ENCODE measurements at regions not wholly inside any gene's neighbourhood (a gene's known extent, or its start where the extent isn't known, plus 50 kb on each side); places are given as distances from the start of the nearest gene placed in this dataset.
A peak's percentile ranks its signal among the peaks of the same experiment; 100 is the strongest.

DNA sequence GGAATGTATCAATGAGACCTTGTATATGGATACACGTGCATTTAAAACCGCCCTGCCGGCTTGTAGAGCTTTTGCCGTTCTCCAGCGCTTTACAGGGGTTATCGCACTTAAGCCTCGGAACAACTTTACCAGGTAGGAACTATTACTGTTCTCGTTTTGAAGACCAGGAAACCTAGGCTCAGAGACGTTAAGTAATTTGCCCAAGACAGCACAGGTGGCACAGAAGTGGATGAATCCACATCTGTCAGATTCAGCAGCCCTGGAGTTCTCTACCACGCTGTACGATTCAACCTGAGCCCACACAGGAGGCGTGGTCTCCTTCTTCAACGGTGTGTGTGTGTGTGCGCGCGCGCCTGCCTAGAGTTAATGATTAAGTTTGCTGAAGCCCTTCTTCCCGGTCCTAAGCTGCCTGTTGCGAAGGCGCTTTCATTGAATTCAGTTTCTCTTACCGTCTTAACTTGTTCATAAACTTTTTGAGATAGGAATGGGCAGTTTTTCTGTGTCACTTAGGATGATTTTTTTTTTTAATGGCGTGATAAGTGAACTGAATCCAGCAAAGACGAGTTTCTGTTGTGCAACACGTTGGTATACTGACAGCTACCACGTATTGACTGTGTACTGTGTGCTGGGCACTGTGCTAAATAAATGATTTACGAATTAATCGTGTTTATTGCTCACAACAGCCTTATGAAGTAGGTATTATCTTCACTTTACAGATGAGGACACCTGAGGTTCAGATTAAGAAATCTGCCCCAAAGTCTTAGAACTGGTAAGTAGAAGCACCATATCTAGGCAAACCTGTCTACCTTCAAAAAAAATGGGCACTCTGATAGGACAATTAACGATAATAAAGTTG, 67.4 kb downstream of the KCNRG start:
- under 1% methylated on average over 25 of the region's 28 CpGs for WGBS (ENCODE audit: insufficient coverage, low coverage, low lambda C conversion rate, missing lambda C conversion rate)
- intact Hi-C loops (cut with DNase I): no loop called here
- peak; percentile 83 to 90 (median 88) for DNase-seq

DNA sequence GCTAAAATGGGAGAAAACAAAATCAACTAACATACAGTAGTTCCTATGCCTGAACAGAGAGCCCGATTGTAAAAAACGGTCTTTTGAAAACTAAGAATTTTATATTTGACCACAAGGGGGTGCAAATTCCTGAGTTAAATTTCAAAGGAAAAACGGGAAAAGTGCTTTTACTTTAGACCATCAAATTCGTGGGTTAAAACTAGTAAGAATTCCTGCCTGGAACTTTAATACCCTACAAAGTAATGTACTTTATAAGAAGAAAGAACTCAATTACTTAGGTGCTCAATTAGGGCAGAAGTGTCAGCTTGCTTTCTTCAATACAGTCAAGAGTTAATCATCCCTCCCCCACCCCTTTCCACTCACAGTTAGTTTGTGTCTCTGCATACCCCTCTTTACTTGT, 69.8 kb downstream of the KCNRG start:
- intact Hi-C loops (cut with DNase I): no loop called here
- Histone ChIP-seq H3K4me1 (peaks cover 0 to 35% (median 2%) of the 10 kb centered on the region in 4 donors), H3K27me3 (no peaks in the 10 kb centered on the region), H3K4me3 (peak overlapping the region in 1 of 3 donors; percentile 24), H3K36me3 (no peaks in the 10 kb centered on the region), H3K9me3 (no peaks in the 10 kb centered on the region), H3K27ac (peak overlapping the region in 1 of 3 donors; percentile 14)
- TF ChIP-seq POLR2A (IDR thresholded peaks at IDR 0.05): no peak
- TF ChIP-seq, protein P1, sequence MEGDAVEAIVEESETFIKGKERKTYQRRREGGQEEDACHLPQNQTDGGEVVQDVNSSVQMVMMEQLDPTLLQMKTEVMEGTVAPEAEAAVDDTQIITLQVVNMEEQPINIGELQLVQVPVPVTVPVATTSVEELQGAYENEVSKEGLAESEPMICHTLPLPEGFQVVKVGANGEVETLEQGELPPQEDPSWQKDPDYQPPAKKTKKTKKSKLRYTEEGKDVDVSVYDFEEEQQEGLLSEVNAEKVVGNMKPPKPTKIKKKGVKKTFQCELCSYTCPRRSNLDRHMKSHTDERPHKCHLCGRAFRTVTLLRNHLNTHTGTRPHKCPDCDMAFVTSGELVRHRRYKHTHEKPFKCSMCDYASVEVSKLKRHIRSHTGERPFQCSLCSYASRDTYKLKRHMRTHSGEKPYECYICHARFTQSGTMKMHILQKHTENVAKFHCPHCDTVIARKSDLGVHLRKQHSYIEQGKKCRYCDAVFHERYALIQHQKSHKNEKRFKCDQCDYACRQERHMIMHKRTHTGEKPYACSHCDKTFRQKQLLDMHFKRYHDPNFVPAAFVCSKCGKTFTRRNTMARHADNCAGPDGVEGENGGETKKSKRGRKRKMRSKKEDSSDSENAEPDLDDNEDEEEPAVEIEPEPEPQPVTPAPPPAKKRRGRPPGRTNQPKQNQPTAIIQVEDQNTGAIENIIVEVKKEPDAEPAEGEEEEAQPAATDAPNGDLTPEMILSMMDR (IDR thresholded peaks at IDR 0.05): peak; percentile 54 to 63 (median 62)
- 2% methylated on average over 4 of the region's 4 CpGs for WGBS (ENCODE audit: insufficient coverage, low coverage, low lambda C conversion rate, missing lambda C conversion rate)
- no peak for DNase-seq
- ATAC-seq: no peak

More for the DNA sequence above, 67.4 kb downstream of the KCNRG start:
- Histone ChIP-seq H3K27me3 (no peaks in the 10 kb centered on the region), H3K27ac (peak overlapping the region; percentile 75 to 88 (median 86)), H3K9me3 (no peaks in the 10 kb centered on the region), H3K4me1 (peaks cover 0 to 19% (median 0%) of the 10 kb centered on the region in 4 donors), H3K36me3 (no peaks in the 10 kb centered on the region), H3K4me3 (peak overlapping the region; percentile 38 to 69 (median 65))
- peak; percentile 72 to 85 (median 78) for ATAC-seq
- TF ChIP-seq, protein P1 (IDR thresholded peaks at IDR 0.05): no peak
- peak; percentile 7 for TF ChIP-seq POLR2A (IDR thresholded peaks at IDR 0.05)

DNA sequence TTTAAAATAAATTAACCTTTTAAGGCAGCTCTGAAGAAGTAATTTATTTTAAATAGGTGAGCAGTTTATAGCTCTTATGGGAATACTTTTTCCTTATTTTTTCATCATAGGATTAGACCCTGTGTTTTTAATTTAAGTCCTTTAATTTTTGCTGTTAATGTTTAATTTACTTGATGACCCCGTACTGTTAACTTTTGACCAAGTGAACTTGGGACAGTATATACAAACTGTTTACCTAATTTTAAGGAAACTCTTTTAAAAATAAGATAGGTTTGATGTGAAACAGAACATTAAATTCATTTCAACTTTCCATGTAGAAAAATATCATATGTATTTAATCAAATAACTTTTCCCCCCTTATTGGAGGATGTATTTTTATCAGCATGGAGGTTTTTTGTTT, 74.4 kb downstream of the KCNRG start:
- Histone ChIP-seq H3K27ac (peak overlapping the region in 1 of 3 donors; percentile 39), H3K4me3 (peak overlapping the region in 1 of 3 donors; percentile 1), H3K4me1 (peaks cover 0 to 41% (median 4%) of the 10 kb centered on the region in 4 donors), H3K27me3 (no peaks in the 10 kb centered on the region), H3K9me3 (no peaks in the 10 kb centered on the region), H3K36me3 (no peaks in the 10 kb centered on the region)
- ATAC-seq: peak; percentile 44 to 65 (median 55)
- intact Hi-C loops (cut with DNase I): no loop called here
- WGBS (ENCODE audit: insufficient coverage, low coverage, low lambda C conversion rate, missing lambda C conversion rate): 23% methylated on average over 1 of the region's 1 CpG
- no peak for DNase-seq
- TF ChIP-seq, protein P1 (IDR thresholded peaks at IDR 0.05): no peak
- TF ChIP-seq POLR2A (IDR thresholded peaks at IDR 0.05): no peak

DNA sequence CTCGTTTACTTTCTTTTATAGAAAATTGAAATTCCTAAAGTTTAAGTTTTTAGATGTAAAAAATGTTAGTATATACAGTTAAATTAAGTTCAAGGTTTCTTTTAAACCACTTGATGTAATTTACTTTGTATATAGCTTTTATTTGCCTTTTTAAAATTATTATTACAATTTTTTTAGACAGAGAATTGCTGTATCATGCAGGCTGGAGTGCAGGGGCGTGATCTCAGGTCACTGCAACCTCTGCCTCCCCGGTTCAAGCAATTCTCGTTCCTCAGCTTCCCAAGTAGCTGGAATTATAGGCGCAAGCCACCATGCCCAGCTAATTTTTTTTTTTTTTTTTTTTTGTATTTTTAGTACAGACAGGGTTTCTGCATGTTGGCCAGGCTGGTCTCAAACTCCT, 75.0 kb downstream of the KCNRG start:
- Histone ChIP-seq H3K36me3 (no peaks in the 10 kb centered on the region), H3K4me3 (peak overlapping the region in 1 of 3 donors; percentile 1), H3K4me1 (peaks cover 0 to 35% (median 4%) of the 10 kb centered on the region in 4 donors), H3K9me3 (no peaks in the 10 kb centered on the region), H3K27me3 (no peaks in the 10 kb centered on the region), H3K27ac (peak overlapping the region in 1 of 3 donors; percentile 39)
- DNase-seq (no peak), ATAC-seq (peak in 3 of 4 donors; percentile 43 to 49 (median 46))
- intact Hi-C loops (cut with DNase I): no loop called here
- 47% methylated on average over 5 of the region's 5 CpGs for WGBS (ENCODE audit: insufficient coverage, low coverage, low lambda C conversion rate, missing lambda C conversion rate)
- TF ChIP-seq POLR2A (IDR thresholded peaks at IDR 0.05): no peak
- TF ChIP-seq, protein P1 (IDR thresholded peaks at IDR 0.05): no peak
